HEK293T (cell line): ENCODE measurements at regions not wholly inside any gene's neighbourhood (a gene's known extent, or its start where the extent isn't known, plus 50 kb on each side); places are given as distances from the start of the nearest gene placed in this dataset.

ENCODE experiments used
- ELF4 ChIP-seq: fragments of 450-650 bp; IDR thresholded peaks from 2 replicates; pipeline ENCODE4 v1.6.1; 2017; ENCODE audit warnings: antibody characterized with exemption
- FOXM1 ChIP-seq: fragments of 450-650 bp; IDR thresholded peaks from 2 replicates; pipeline ENCODE4 v1.6.1; 2017; ENCODE audit warnings: mild to moderate bottlenecking, borderline replicate concordance
- NFRKB ChIP-seq: fragments of 450-650 bp; IDR thresholded peaks from 2 replicates; pipeline ENCODE4 v1.6.1; 2016; ENCODE audit warnings: mild to moderate bottlenecking, moderate library complexity
- SP1 ChIP-seq: fragments of 450-650 bp; IDR thresholded peaks from 2 replicates; pipeline ENCODE4 v1.6.1; 2017
- SUZ12 ChIP-seq: fragments of 450-650 bp; IDR thresholded peaks from 2 replicates; pipeline ENCODE4 v1.6.1; 2016; ENCODE audit warnings: mild to moderate bottlenecking

- TF ChIP-seq FOXM1, result no peak
- no peak for TF ChIP-seq SUZ12
- TF ChIP-seq NFRKB, result no peak
- TF ChIP-seq SP1, result no peak
- TF ChIP-seq ELF4, result no peak
These were observed 262.1 kb upstream of the ATP2B1 start for GRCh38 chr12:89970722-89971121.
